RWPE1 (cell line): ENCODE measurements at regions not wholly inside any gene's neighbourhood (a gene's known extent, or its start where the extent isn't known, plus 50 kb on each side); places are given as distances from the start of the nearest gene placed in this dataset.

Experiments used
- CTCF ChIA-PET: fragments of 350-600 bp; sonication (Branson Sonifier 250); formaldehyde crosslinking; extraction: SDS; loops from one replicate; lab custom pipeline; 2021; lab: Yijun Ruan, JAX
- POLR2A ChIA-PET: fragments of 400-600 bp; formaldehyde crosslinking; extraction: SDS; loops from one replicate; lab custom pipeline; 2020; ENCODE audit warnings: antibody characterized with exemption; ENCODE audit not compliant: low non-redundant PET; lab: Yijun Ruan, JAX
- DNase-seq: peaks from one replicate; pipeline ENCODE4 v3.0.0; 2012; ENCODE audit warnings: low spot score
- H3K27ac ChIP-seq: fragments of 450-650 bp; 2 replicates; pipeline ENCODE4 v1.5.1; 2017
- CTCF ChIP-seq: fragments of 450-650 bp; conservative IDR thresholded peaks from 2 replicates; pipeline ENCODE4 v1.5.1; 2017; ENCODE audit warnings: low read depth, mild to moderate bottlenecking

GRCh38 chr13:99123101-99124045 lies 77.3 kb upstream of the UBAC2 start:
- ChIA-PET CTCF (interaction anchor here (0.6 kb wide), 1 partner anchor 42 kb away, joined by 3 read pairs; no protein-coding TSS in a partner anchor), POLR2A (no interaction called here)
- DNase-seq = no peak
- no peak for TF ChIP-seq CTCF
- H3K27ac ChIP-seq = peak overlapping the region; percentile 54

- ChIA-PET POLR2A (no interaction called here), CTCF (no interaction called here)
- DNase-seq = no peak
- peak overlapping the region; percentile 54; the same call in 1 of the 2 replicates for H3K27ac ChIP-seq
- TF ChIP-seq CTCF = no peak
Observed at GRCh38 chr13:99124046-99124400, 76.6 kb upstream of the UBAC2 start.

GRCh38 chr13:99124794-99125316 lies 75.8 kb upstream of the UBAC2 start:
- DNase-seq = peak; percentile 64
- POLR2A ChIA-PET = no interaction called here
- no peak overlapping the region for H3K27ac ChIP-seq

GRCh38 chr13:99125326-99125915 lies 75.2 kb upstream of the UBAC2 start:
- no peak for TF ChIP-seq CTCF

More at GRCh38 chr13:99124794-99125316, 75.8 kb upstream of the UBAC2 start:
- TF ChIP-seq CTCF = no peak
- CTCF ChIA-PET = interaction anchor here (0.5 to 0.6 kb wide), 3 partner anchors 15 to 193 kb away, joined by 3 to 6 read pairs (median 3); no protein-coding TSS in a partner anchor

GRCh38 chr13:99126821-99127220 lies 73.8 kb upstream of the UBAC2 start:
- ChIA-PET CTCF (no interaction called here), POLR2A (no interaction called here)
- TF ChIP-seq CTCF = no peak
- no peak overlapping the region for H3K27ac ChIP-seq
- no peak for DNase-seq

More at GRCh38 chr13:99125326-99125915, 75.2 kb upstream of the UBAC2 start:
- no peak for DNase-seq
- POLR2A ChIA-PET = no interaction called here
- peak overlapping the region; percentile 69 for H3K27ac ChIP-seq
- CTCF ChIA-PET = interaction anchor here (0.5 to 0.6 kb wide), 3 partner anchors 16 to 194 kb away, joined by 3 to 6 read pairs (median 3); no protein-coding TSS in a partner anchor

GRCh38 chr13:99129050-99129449 lies 71.6 kb upstream of the UBAC2 start:
- no peak for TF ChIP-seq CTCF
- CTCF ChIA-PET = no interaction called here
- POLR2A ChIA-PET = no interaction called here
- H3K27ac ChIP-seq = no peak overlapping the region
- DNase-seq = no peak
